HG02623 (cell line): ENCODE measurements at regions not wholly inside any gene's neighbourhood (a gene's known extent, or its start where the extent isn't known, plus 50 kb on each side); places are given as distances from the start of the nearest gene placed in this dataset.
"Not testable (repeated sequence)": the region's sequence is repeated elsewhere in the genome, so short reads cannot be mapped to it uniquely, and the experiment has no call there.

Source experiments
- ATAC-seq: cut with Tn5 transposase; IDR thresholded peaks from one replicate; pipeline ENCODE4 v1.9.1; 2021; ENCODE audit warnings: moderate library complexity; ENCODE audit not compliant: unreplicated experiment

- not testable (repeated sequence) for ATAC-seq
Measured at GRCh38 chr2:90029080-90029428, 1337.6 kb downstream of the RPIA start.

GRCh38 chr2:90032269-90032668, 1340.8 kb downstream of the RPIA start:
- ATAC-seq = not testable (repeated sequence)

- ATAC-seq = not testable (repeated sequence)
Measured at GRCh38 chr2:90036335-90036734, 1344.9 kb downstream of the RPIA start.

- not testable (repeated sequence) for ATAC-seq
Measured at GRCh38 chr2:90039093-90039492, 1347.6 kb downstream of the RPIA start.

GRCh38 chr2:90047776-90048175, 1356.3 kb downstream of the RPIA start:
- ATAC-seq = not testable (repeated sequence)

- ATAC-seq = not testable (repeated sequence)
Measured at GRCh38 chr2:90052113-90052631, 1360.7 kb downstream of the RPIA start.

GRCh38 chr2:90069290-90069894, 1377.9 kb downstream of the RPIA start:
- ATAC-seq = peak; percentile 57

- ATAC-seq = no peak
Measured at GRCh38 chr2:90076311-90076710, 1384.8 kb downstream of the RPIA start.

GRCh38 chr2:90077948-90078347, 1386.5 kb downstream of the RPIA start:
- ATAC-seq = no peak

GRCh38 chr2:90079374-90079773, 1387.9 kb downstream of the RPIA start:
- no peak for ATAC-seq

- not testable (repeated sequence) for ATAC-seq
Measured at GRCh38 chr2:90087792-90088191, 1396.3 kb downstream of the RPIA start.

- not testable (repeated sequence) for ATAC-seq
Measured at GRCh38 chr2:90093571-90094270, 1402.2 kb downstream of the RPIA start.

- not testable (repeated sequence) for ATAC-seq
Measured at GRCh38 chr2:90097617-90098016, 1406.1 kb downstream of the RPIA start.

- not testable (repeated sequence) for ATAC-seq
Measured at GRCh38 chr2:90105142-90105541, 1413.7 kb downstream of the RPIA start.

GRCh38 chr2:90123409-90123808, 1431.9 kb downstream of the RPIA start:
- not testable (repeated sequence) for ATAC-seq

GRCh38 chr2:90139046-90139445, 1447.6 kb downstream of the RPIA start:
- ATAC-seq = not testable (repeated sequence)

- ATAC-seq = not testable (repeated sequence)
Measured at GRCh38 chr2:90141558-90141957, 1450.1 kb downstream of the RPIA start.

- ATAC-seq = not testable (repeated sequence)
Measured at GRCh38 chr2:90151805-90152204, 1460.3 kb downstream of the RPIA start.

GRCh38 chr2:90170978-90171377, 1479.5 kb downstream of the RPIA start:
- ATAC-seq = not testable (repeated sequence)

- ATAC-seq = not testable (repeated sequence)
Measured at GRCh38 chr2:90173081-90173480, 1481.6 kb downstream of the RPIA start.

- not testable (repeated sequence) for ATAC-seq
Measured at GRCh38 chr2:90179591-90179990, 1488.1 kb downstream of the RPIA start.

- no peak for ATAC-seq
Measured at GRCh38 chr2:90207454-90208058, 1516.1 kb downstream of the RPIA start.
